ENCODE measurements at regions not wholly inside any gene's neighbourhood (a gene's known extent, or its start where the extent isn't known, plus 50 kb on each side); places are given as distances from the start of the nearest gene placed in this dataset.

DNA sequence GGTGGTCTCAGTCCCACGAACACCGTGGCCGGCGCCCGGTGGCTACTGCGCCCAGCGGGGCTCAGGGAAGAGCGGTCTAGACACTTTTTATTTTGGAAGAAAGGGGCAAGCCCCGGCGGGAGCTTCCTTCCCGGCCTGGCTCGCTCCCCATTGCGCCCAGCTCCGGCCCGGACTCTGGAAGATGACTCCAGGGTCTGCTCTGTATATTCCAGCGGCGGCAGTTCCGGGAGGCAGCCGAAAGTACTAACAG lies 225.1 kb upstream of the CRY1 start:
- Histone ChIP-seq H3K79me2 (ENCODE audit: insufficient read depth, low read depth, low read length) (no peaks in the 10 kb centered on the region), H3K36me3 (ENCODE audit: insufficient read depth, low read length) (no peaks in the 10 kb centered on the region), H3K4me2 (ENCODE audit: low read length) (no peak overlapping the region), H2AFZ (ENCODE audit: low read length) (no peak overlapping the region), H3K9me3 (ENCODE audit: low read length) (no peaks in the 10 kb centered on the region), H4K20me1 (ENCODE audit: insufficient read depth, low read length) (no peaks in the 10 kb centered on the region), H3K4me1 (ENCODE audit: insufficient read depth, low read length, poor library complexity, severe bottlenecking) (no peaks in the 10 kb centered on the region), H3K4me3 (ENCODE audit: low read depth, low read length, poor library complexity, severe bottlenecking) (no peak overlapping the region), H3K9me2 (ENCODE audit: insufficient read depth, low read length) (no peaks in the 10 kb centered on the region), H3K27ac (ENCODE audit: low read depth, low read length, poor library complexity, severe bottlenecking) (no peak overlapping the region)
- ChIA-PET CTCF (ENCODE audit: unreplicated experiment) (no interaction called here), POLR2A (no interaction called here)
- BruUV-seq (replicated peaks), result no TSS peak
- intact Hi-C loops (cut with micrococcal nuclease; ENCODE audit: unreplicated experiment), result no loop called here
- TF ChIP-seq EZH2phosphoT487 (IDR thresholded peaks at IDR 0.05; ENCODE audit: borderline replicate concordance, low read depth, low read length), result no peak
- TF ChIP-seq, protein P1, sequence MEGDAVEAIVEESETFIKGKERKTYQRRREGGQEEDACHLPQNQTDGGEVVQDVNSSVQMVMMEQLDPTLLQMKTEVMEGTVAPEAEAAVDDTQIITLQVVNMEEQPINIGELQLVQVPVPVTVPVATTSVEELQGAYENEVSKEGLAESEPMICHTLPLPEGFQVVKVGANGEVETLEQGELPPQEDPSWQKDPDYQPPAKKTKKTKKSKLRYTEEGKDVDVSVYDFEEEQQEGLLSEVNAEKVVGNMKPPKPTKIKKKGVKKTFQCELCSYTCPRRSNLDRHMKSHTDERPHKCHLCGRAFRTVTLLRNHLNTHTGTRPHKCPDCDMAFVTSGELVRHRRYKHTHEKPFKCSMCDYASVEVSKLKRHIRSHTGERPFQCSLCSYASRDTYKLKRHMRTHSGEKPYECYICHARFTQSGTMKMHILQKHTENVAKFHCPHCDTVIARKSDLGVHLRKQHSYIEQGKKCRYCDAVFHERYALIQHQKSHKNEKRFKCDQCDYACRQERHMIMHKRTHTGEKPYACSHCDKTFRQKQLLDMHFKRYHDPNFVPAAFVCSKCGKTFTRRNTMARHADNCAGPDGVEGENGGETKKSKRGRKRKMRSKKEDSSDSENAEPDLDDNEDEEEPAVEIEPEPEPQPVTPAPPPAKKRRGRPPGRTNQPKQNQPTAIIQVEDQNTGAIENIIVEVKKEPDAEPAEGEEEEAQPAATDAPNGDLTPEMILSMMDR (conservative IDR thresholded peaks at IDR 0.05; ENCODE audit: low read length), result no peak
- DNase-seq (ENCODE audit: low spot score), result no peak

GRCh38 chr12:107318806-107319532 lies 225.6 kb upstream of the CRY1 start:
- Histone ChIP-seq H3K4me3 (ENCODE audit: low read depth, low read length, poor library complexity, severe bottlenecking) (no peak overlapping the region), H3K36me3 (ENCODE audit: insufficient read depth, low read length) (no peaks in the 10 kb centered on the region), H3K4me2 (ENCODE audit: low read length) (no peak overlapping the region), H2AFZ (ENCODE audit: low read length) (no peak overlapping the region), H3K27ac (ENCODE audit: low read depth, low read length, poor library complexity, severe bottlenecking) (no peak overlapping the region), H4K20me1 (ENCODE audit: insufficient read depth, low read length) (no peaks in the 10 kb centered on the region), H3K9me2 (ENCODE audit: insufficient read depth, low read length) (no peaks in the 10 kb centered on the region), H3K4me1 (ENCODE audit: insufficient read depth, low read length, poor library complexity, severe bottlenecking) (no peaks in the 10 kb centered on the region), H3K9me3 (ENCODE audit: low read length) (no peaks in the 10 kb centered on the region), H3K79me2 (ENCODE audit: insufficient read depth, low read depth, low read length) (no peaks in the 10 kb centered on the region)
- no peak for DNase-seq (ENCODE audit: low spot score)
- CTCF ChIA-PET (ENCODE audit: unreplicated experiment), result no interaction called here
- TF ChIP-seq, protein P1 (conservative IDR thresholded peaks at IDR 0.05; ENCODE audit: low read length), result no peak
- TF ChIP-seq EZH2phosphoT487 (IDR thresholded peaks at IDR 0.05; ENCODE audit: borderline replicate concordance, low read depth, low read length), result no peak
- intact Hi-C loops (cut with micrococcal nuclease; ENCODE audit: unreplicated experiment), result no loop called here
- POLR2A ChIA-PET, result no interaction called here
- BruUV-seq (replicated peaks), result no TSS peak

- H3K4me3 ChIP-seq (ENCODE audit: low read depth, low read length, poor library complexity, severe bottlenecking), result no peak overlapping the region
- BruUV-seq (replicated peaks), result no TSS peak
- H4K20me1 ChIP-seq (ENCODE audit: insufficient read depth, low read length), result no peaks in the 10 kb centered on the region
- no peaks in the 10 kb centered on the region for H3K9me2 ChIP-seq (ENCODE audit: insufficient read depth, low read length)
- no peak overlapping the region for H2AFZ ChIP-seq (ENCODE audit: low read length)
- DNase-seq (ENCODE audit: low spot score), result no peak
- POLR2A ChIA-PET, result no interaction called here
- CTCF ChIA-PET (ENCODE audit: unreplicated experiment), result no interaction called here
- no peaks in the 10 kb centered on the region for H3K9me3 ChIP-seq (ENCODE audit: low read length)
- intact Hi-C loops (cut with micrococcal nuclease; ENCODE audit: unreplicated experiment), result no loop called here
- TF ChIP-seq EZH2phosphoT487 (IDR thresholded peaks at IDR 0.05; ENCODE audit: borderline replicate concordance, low read depth, low read length), result no peak
- TF ChIP-seq, protein P1 (conservative IDR thresholded peaks at IDR 0.05; ENCODE audit: low read length), result no peak
- no peaks in the 10 kb centered on the region for H3K4me1 ChIP-seq (ENCODE audit: insufficient read depth, low read length, poor library complexity, severe bottlenecking)
- H3K27ac ChIP-seq (ENCODE audit: low read depth, low read length, poor library complexity, severe bottlenecking), result no peak overlapping the region
- H3K36me3 ChIP-seq (ENCODE audit: insufficient read depth, low read length), result no peaks in the 10 kb centered on the region
- H3K79me2 ChIP-seq (ENCODE audit: insufficient read depth, low read depth, low read length), result no peaks in the 10 kb centered on the region
- H3K4me2 ChIP-seq (ENCODE audit: low read length), result no peak overlapping the region
Observed at GRCh38 chr12:107319533-107320032, 226.2 kb upstream of the CRY1 start.
